D341Med (cell line): ENCODE measurements at regions not wholly inside any gene's neighbourhood (a gene's known extent, or its start where the extent isn't known, plus 50 kb on each side); places are given as distances from the start of the nearest gene placed in this dataset.
"Not testable (repeated sequence)": the region's sequence is repeated elsewhere in the genome, so short reads cannot be mapped to it uniquely, and the experiment has no call there.

Experiments used
- DNase-seq: peaks from one replicate; pipeline ENCODE4 v3.0.0; 2012; ENCODE audit warnings: low spot score

DNA sequence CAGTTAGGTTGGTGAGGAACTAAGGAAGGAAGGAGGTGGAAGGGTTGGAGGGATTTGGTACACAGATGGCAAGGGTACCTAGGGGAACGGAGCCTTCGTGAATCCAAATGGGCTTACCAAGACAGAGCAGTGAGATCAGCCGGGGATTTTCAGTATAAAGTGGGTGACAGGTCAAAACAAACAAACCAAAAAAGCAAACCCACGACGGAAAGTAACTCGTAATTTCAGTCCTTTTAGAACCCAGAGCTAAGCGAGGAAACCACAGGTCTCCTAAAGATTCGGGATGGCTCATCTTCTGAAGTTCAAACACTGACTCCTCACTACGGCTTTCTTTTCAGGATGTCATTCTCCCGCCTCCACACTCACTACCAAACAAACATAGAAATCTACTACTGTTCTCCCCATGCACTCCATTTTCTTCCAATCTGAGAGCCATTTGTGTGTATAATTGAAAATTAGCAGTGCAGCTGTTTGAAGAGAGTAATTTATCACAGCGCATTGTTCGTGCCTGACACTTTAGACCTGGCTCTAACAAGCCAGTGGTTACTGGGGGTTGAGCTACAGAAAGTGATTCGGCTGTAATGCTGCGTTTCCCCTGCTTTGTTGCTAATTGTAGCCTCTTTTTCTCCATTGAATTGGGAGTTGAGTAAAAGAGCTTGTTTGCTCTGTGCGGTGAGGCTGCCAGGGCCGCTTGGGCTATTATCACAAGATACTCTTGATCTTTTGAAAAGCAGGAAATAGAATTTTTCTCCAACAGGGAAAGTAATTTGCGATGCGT, 64.7 kb upstream of the CCDC39 start:
- DNase-seq = no peak

DNA sequence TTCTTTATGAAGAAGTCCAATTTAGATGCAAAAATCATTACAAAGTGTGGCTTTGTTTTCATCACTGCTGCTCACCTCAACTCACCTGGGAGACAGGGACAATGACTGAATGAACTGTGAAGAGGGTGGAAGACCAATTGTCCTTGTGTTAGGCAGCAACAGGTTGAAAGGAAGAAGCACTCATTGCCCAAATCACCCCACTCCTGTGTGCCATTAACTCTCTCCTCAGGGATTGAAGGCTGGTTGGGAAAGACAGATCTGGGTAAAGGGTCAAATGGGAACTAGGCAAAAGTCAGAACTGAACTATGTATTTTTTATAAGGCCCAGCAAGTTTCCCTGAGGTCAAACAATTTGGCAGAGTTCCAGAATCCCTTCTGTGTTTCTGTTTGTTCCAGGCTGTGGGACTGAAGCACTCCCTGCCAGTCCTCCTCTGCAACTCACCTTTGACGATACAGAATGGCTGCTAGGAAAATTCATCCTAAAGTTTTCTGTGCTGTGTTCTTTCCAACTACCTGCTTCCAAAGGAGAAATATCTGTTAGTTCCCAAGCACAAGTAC, 68.6 kb upstream of the CCDC39 start:
- DNase-seq = no peak

DNA sequence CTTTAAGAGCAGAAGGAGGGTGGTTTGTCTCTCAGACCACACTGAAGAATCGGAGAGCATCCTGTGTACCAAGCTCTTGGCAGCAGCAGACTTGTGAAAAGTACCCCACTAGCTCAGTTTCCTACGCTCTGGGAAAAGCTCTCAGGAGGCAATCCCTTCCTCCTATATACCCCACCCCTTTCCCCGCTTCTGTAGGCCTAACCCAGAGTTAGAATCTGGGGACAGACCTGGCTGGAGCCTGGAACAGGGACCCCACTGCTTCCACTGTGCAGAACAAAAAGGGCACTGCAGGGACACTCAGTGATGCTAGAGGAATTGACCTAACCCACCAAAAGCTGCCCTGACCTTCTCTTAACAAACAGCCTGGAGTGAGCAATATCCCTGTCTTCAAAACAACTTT, 70.0 kb upstream of the CCDC39 start:
- no peak for DNase-seq

DNA sequence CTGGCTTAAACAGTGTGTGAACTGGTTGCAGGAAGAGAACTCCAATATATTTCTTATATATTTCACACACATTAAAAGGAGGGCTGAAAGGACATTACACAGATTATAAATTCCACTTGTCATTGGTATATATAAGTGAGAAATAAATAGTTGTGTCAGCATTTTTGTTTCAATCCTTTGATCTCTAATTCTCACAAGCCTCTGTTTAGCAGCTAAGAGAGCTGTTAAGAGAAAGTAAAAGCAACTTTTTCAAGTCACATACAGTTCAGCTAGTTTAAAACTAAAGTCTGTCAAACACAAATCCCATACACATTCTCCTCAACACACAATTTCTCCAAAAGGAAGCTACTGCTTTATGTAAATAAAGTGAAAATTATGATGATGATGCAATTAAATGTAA, 70.5 kb upstream of the CCDC39 start:
- DNase-seq = no peak

DNA sequence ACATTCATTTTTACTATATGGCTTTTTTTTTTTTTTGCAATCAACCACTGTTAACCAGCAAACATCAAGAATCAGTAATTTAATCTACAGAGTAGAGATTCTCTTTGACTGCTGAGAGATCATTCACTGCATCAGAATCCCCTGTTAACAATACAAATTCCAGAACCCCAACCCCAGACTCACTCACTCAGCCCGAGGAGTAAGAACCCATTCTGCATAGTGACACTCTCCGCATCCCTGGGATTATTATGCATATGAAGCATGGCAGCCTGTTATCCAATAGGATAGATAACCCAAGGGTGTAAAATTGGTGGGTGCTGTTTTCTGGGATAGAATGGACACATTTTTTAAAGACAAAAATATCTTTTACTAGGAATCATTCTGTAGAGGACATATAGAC, 76.3 kb upstream of the CCDC39 start:
- DNase-seq = no peak

DNA sequence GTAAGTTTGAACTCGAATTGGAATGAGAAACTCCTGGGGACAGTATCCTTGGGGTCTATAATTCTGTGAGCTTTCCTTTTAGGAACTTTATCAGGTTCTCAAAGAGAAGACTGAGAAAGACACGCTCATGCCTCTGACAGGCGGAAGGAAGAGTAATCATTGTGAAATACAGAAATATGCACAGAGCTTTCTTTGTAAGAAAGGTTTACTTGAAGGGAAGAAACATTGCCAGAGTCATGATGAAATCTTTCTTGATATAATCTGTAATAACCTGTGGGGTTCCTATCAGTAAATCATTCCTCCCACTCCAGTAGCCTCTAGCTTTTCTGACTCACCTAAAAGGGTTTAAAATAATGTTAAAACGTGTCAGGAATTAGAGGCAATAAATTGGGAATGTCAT, 83.6 kb upstream of the CCDC39 start:
- DNase-seq = no peak

DNA sequence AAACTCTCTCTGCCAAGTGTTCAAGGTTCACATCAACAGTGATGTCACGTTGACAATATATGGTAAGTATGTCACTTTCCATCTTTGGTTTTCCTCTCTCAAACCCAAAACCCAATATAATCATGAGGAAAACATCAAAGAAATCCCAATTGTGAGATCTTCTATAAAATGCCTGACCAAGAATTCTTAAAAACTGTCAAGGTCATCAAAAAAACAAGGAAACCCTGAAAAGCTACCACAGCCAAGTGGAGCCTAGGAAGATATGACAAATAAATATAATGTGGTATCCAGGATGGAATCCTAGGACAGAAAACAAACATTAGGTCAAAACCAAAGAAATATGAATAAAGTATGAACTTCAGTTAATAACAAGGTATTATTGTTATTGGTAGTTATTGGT, 85.2 kb upstream of the CCDC39 start:
- no peak for DNase-seq

DNA sequence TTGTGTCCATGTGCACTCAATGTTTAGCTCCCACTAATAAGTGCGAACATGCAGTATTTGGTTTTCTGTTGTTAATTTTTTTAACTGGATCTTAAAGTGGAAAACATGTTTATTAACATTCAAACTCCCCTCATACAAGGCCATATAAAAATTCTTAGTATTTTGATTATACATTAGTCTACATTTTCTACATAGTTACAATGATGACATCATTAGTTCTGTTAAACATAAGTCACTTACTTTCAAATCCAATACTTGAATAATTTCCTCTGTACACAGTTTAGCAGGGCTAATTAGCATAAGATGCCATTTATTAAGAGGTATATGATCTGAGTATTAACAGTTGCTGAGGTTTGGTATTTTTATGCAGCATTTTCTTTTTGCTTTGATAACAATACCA, 91.3 kb upstream of the CCDC39 start:
- DNase-seq = no peak

DNA sequence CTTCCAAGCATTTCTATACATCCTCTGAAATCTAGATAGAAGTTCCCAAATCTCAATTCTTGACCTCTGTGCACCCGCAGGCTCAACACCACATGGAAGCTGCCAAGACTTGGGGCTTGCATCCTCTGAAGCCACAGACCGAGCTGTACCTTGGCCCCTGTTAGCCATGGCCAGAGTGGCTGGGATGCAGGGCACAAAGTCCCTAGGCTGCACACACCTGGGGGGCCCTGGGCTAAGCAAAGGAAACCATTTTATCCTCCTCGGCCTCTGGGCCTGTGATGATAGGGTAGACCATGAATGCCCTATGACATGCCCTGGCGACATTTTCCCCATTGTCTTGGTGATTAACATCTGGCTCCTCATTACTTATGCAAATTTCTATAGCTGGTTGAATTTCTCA, 97.1 kb upstream of the CCDC39 start:
- DNase-seq = no peak

DNA sequence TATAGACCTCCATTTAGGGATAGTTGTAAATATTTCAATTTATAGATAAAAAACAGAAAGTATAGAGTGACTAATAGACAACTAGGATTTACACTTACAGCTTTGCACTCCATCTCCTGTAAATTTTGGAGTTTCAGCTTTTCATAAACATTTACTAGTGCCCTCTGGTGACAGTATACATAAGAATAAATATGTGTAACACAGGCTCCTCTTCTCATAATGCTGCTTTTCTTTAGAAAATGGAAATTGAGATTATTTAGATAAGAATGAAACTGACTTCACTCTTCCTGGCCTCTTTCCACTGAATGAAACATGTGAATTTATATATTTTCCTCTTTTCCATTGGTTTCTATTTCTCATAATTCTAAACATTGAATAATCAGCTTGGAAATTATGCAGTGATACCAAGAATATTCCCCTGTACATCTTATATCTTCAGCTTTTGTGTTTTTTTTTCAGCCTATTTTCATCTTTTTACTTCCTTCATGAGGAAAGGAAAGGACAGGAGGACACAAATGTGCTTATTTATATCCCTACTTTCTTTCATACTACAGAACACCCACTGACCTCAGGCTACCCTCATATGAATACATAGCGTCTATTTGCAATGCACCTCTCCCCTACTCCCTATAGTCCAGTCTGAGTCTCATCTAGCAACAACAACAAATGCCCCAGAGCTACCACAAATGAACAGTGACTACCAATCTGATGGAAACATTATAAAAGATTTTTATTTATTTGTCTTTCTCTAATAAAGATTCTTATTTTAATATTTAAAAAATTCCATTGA, 103.1 kb upstream of the CCDC39 start:
- no peak for DNase-seq

DNA sequence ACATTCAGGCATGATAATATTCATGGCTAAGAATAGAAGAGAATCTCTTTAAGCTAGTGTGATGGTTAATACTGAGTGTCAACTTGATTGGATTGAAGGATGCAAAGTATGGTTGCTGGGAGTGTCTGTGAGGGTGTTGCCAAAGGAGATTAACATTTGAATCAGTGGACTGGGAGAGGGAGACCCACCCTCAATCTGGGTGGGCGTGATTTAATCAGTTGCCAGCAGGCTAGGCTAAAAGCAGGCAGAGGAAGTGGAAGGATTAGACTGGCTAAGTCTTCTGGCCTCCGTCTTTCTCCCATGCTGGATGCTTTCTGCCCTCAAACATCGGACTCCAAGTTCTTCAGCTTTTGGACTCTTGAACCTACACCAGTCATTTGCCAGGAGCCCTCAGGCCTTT, 106.9 kb upstream of the CCDC39 start:
- not testable (repeated sequence) for DNase-seq

DNA sequence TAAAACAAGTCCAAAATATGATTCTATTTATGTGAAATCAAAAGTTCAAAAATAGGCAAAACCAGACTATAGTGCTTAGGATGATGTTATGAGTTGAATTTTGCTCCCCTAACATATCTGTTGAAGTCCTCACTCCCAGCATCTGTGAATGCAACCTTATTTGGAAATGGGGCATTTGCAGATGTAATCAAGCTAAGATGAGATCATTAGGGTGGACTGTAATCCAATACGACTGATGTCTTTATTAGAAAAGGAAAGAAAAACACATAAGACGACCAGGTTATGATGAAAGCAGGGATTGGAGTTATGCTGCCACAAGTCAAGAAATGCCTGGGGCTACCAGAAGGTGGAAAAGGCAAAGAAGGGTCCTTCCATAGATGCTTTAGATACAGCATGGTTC, 110.5 kb upstream of the CCDC39 start:
- DNase-seq = no peak

DNA sequence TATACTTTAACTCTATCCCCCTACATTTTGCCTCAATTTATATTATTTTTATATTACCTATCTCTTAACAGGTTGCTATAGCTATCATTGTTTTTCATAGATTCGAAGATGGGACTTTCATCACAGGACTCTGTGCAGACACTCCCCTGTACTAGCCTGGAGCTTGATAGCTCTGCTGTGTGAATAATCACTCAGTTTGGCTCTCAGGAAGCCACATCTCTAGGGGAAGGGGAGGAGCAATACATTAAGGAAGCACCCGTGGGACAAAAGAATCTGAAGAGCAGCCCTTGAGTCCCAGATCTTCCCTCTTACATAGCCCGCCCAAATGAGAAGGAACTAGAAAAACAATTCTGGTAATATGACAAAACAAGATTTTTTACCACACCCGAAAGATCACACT, 114.3 kb upstream of the FXR1 start:
- no peak for DNase-seq

DNA sequence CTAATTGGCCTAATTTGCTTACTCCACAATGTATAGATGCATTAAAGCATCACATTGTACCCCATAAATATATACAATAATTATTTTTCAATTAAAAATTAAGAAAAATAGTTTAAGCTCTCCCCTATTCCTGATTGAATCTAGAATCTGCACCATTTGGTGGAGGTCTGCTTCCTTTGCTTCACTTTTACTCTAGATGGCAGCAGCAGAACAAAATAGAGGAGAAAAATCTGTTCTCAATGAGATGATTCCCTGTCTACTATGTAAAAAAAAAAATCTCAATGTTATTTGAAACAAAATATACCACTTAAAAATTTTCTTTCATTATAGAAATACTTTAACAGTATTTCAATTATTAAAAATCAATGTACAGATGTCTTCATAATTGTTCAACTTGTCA, 109.6 kb upstream of the FXR1 start:
- peak; percentile 41 for DNase-seq

DNA sequence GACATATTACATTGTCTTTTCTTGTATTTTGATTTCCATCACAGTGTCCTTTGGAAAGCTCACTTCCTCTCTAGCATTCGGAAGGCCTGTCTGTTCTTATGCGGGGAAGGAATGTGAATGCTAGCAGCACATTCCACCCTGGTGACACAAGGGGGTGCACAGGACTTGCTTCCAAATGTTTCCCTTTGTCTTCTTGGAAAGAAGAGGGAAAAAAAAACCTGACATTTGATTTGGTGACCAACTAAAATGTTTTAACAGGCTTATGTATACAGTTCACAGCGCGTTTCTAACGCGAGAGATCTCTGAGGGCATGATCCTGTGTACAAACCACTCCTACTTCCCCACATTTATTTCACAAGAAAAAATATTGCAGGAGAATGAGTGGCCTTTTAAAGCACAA, 107.6 kb upstream of the FXR1 start:
- DNase-seq = no peak

DNA sequence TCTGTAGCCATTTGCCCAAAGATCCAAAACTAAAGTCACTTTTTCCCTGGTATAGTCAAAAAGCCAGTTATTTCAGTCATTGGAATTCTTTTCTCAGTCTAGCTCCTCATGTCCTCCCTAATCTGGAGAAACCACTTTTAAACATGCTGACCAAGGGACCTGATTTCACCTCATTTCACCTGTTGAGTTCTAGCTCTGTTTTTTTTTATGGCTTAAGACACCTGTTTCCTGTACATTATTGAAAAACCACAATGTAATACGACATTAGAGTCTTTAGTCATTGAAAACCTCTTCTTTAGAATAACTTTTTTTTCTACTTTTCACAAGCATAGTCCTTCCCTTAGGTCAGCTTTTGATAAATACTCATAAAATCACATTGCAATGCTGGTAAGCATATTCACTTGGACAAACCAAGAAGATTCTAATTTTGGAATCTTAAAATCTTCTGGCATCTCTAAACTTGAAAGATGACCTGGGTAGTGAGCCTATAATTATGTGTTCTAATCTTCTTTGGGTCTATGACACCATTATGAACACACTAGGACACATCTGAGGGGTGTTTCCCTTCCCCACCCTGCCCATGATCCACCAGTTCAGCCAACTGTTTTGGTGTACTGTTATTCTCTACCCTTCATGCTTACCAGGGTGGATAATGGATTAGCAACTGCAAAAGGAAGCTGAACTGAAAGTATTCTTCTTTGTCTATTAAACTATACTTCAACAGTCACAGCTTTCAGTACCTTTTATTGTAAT, 103.5 kb upstream of the FXR1 start:
- DNase-seq = no peak

DNA sequence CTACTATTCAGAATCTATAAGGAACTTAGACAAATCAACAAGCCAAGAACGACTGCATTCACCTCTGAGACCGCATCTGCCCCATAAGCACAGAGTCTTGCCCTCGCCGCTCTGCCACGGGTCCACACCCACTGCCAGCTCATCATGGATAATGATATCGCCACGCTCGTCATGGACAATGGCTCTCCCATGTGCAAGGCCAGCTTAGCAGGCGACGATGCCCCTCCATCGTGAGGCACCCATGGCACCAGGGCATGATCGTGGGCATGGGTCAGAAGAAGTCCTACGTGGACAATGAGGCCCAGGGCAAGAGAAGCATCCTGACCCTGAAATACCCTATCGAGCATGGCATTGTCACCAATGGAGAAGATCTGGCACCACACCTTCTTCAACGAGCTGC, 92.1 kb upstream of the FXR1 start:
- DNase-seq = no peak

DNA sequence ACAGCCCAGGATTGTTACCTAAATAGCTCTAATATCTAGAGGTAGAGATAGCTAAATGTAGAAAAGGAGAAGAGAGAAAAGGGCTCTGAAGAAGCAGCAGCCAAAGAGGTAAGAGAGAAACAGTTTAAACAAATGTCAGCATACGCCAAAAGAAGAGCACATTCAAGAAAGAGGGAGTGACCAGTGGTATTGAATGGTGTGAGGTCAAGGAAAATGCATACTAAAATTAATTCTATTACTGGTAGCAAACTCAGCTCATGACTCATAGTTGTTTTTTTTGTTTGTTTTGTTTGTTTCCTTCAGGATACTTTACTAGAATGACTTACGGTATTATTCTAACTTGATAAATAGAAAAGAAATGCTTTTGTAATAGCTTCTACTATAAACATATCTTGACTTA, 86.5 kb upstream of the FXR1 start:
- DNase-seq = no peak

DNA sequence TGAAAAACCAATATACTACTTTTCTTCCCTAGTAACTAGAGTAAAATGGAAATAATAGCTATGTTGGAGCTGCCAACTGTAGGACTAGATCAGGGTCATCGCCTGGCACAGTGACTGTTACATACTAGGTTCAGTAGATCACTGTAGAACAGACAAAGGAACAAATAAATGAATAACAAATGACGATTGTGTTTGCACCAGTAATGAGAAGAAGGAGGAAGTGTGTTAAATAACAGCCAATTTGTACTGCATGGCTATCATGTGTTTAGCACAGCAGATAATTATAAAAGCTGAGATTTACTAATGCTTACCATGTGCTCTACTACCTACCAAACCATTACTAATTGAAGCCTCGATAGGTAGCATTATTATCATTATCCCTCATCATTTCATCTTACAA, 85.3 kb upstream of the FXR1 start:
- DNase-seq = no peak

DNA sequence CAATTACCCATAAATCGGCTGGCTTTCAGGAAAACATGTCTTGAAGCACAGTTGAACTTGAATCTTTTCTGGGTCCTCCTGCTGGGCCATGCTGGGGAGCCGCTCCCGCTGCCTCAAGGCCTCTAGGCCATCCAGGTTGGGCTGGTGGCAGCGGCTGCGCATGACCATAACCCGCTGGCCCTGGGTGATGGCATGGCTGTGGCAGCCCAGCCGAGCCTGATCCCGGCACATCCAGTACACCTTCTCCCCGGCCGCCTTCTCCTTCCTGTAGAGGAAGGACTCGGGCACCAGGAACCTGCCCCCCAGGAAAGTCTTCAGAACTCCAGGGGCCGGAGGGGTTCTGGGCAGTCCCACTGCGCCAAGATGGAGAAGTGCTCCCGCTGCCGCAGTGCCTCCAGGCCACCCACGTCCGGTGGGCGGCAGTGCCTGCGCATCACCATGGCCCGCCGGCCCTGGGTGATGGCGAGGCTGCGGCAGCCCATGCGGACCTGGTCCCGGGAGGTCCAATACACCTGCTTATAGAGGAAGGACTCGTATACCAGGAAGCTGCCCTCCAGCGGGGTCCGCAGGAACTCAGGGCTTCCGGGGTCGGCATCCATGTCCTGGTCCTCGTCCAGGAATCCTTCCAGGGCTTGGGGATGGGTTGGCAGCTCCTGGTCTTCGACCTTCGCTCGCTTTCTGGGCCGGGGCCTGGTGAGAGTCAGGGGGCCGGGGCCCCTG, 84.3 kb upstream of the FXR1 start:
- DNase-seq = peak; percentile 25

DNA sequence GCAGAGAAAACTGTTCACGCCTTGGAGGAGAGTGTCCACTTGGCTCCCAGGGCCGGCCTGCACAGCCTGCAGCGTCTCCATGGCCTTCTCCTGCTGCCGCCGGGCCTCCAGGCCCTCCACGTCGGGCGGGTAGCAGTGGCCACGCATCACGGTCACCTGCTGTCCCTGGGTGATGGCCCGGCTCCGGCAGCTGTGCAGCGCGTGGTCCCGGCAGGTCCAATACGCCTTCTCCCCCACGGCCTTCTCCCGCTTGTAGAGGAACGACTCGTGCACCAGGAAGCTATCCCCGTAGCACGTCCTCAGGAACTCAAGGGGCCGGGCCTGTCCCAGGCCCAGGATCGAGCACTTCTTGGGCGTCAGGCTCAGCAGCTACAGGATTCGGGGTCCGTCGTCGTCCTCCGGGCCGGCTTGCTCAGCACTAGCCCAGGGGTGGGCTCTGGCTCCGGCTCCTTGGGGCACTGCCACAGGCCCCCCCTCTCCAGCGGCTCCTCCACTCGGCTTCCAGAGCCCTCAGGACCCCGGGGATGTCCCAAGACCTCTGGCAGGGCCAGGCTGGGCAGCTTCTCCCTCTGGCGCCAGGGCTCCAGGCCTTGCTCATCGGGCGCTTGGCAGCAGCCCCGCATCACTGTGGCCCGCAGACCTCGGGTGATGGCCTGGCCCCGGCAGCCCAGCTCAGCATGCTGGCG, 83.6 kb upstream of the FXR1 start:
- no peak for DNase-seq
